Kidney (tissue), 13 donors: ENCODE measurements at regions not wholly inside any gene's neighbourhood (a gene's known extent, or its start where the extent isn't known, plus 50 kb on each side); places are given as distances from the start of the nearest gene placed in this dataset.
A peak's percentile ranks its signal among the peaks of the same experiment; 100 is the strongest.

ENCODE experiments used
- DNase-seq, 5 donors: peaks; one replicate each; pipeline ENCODE4 v3.0.0-alpha.2; 2013 to 2020
- FAIRE-seq: peaks from 2 replicates; lab custom pipeline; 2012; peaks lifted over from hg19 to GRCh38; lab: Jason Lieb, UNC
- H3K27ac ChIP-seq, 2 donors: one replicate each; pipeline ENCODE4 v1.7.0; 2013; ENCODE audit warnings: low read depth in 2 of 2, low read length in 2 of 2, inconsistent platforms in 1 of 2
- H3K27me3 ChIP-seq: one replicate; pipeline ENCODE4 v1.7.1; 2013; ENCODE audit warnings: low read length, inconsistent platforms; ENCODE audit not compliant: control insufficient read depth, insufficient read depth
- H3K36me3 ChIP-seq, 3 donors: one replicate each; pipeline versions ENCODE4 v1.7.0 to v1.7.1; 2013; ENCODE audit warnings: low read length in 3 of 3, control low read depth in 1 of 3, inconsistent platforms in 1 of 3; ENCODE audit not compliant: insufficient read depth in 3 of 3, control insufficient read depth in 2 of 3
- H3K4me1 ChIP-seq, 3 donors: one replicate each; pipeline versions ENCODE4 v1.7.0 to v1.7.1; 2013; ENCODE audit warnings: low read length in 3 of 3, inconsistent platforms in 1 of 3, low read depth in 1 of 3; ENCODE audit not compliant: control insufficient read depth in 2 of 3, insufficient read depth in 2 of 3
- H3K4me3 ChIP-seq, 3 donors: one replicate each; pipeline versions ENCODE4 v1.7.0 to v1.8.1; 2013; ENCODE audit warnings: low read length in 3 of 3, control low read depth in 1 of 3, inconsistent platforms in 1 of 3
- H3K9ac ChIP-seq, 3 donors: one replicate each; pipeline versions ENCODE4 v1.7.0 to v1.7.1; 2013; ENCODE audit warnings: low read length in 3 of 3, control low read depth in 1 of 3, inconsistent platforms in 1 of 3
- H3K9me3 ChIP-seq, 3 donors: one replicate each; pipeline versions ENCODE4 v1.7.0 to v1.7.1; 2013; ENCODE audit warnings: low read length in 3 of 3, control low read depth in 1 of 3, inconsistent platforms in 1 of 3; ENCODE audit not compliant: control insufficient read depth in 2 of 3, insufficient read depth in 1 of 3
- intact Hi-C: fragments of 100-400 bp; cut with DNase I; formaldehyde crosslinking; loops from one replicate; pipeline ENCODE4 v1.11.1; 2022
- TF ChIP-seq, protein P1 (sequence below): IDR thresholded peaks from 3 replicates; pipeline ENCODE4 v1.5.1; 2012; ENCODE audit warnings: mild to moderate bottlenecking, moderate library complexity, borderline replicate concordance; ENCODE audit not compliant: insufficient read depth; ENCODE audit errors: extremely low read depth
- donor health status: control.
- donor health status: control.
- donor health status: control.
- donor health status: control.
- donor health status: control.
- donor health status: DM: yes; HTN: yes; CAD: no.
- donor health status: Normal renal cell carcinoma (clear cell type).

DNA sequence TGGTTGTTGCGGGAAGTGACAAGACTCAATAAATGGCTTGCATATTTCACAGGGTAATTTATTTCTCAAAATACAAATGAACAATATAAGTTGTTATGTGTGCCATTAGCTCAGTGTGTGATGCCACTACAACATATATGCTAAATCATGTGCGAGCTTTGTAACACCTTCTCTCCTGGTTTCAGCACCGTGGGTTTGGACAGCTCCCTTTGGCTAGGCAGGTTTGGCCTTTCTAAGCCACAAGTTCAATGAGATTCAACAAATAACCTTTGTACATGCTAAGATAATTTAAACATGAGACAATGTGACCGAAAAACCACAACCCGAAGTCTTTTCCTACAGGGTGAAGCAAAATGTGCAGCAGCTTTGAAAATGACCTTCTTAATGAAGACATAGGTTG is 563.9 kb downstream of the TMEM114 start:
- H3K36me3 ChIP-seq = no peaks in the 10 kb centered on the region
- no peak overlapping the region for H3K27ac ChIP-seq
- peaks cover 0 to 2% (median 0%) of the 10 kb centered on the region in 3 donors for H3K9me3 ChIP-seq
- no peak overlapping the region for H3K4me3 ChIP-seq
- FAIRE-seq (no peak), DNase-seq (peak in 4 of 5 donors; percentile 38 to 72 (median 64))
- H3K9ac ChIP-seq = no peak overlapping the region
- H3K27me3 ChIP-seq = no peaks in the 10 kb centered on the region
- no peaks in the 10 kb centered on the region for H3K4me1 ChIP-seq
- TF ChIP-seq, protein P1, sequence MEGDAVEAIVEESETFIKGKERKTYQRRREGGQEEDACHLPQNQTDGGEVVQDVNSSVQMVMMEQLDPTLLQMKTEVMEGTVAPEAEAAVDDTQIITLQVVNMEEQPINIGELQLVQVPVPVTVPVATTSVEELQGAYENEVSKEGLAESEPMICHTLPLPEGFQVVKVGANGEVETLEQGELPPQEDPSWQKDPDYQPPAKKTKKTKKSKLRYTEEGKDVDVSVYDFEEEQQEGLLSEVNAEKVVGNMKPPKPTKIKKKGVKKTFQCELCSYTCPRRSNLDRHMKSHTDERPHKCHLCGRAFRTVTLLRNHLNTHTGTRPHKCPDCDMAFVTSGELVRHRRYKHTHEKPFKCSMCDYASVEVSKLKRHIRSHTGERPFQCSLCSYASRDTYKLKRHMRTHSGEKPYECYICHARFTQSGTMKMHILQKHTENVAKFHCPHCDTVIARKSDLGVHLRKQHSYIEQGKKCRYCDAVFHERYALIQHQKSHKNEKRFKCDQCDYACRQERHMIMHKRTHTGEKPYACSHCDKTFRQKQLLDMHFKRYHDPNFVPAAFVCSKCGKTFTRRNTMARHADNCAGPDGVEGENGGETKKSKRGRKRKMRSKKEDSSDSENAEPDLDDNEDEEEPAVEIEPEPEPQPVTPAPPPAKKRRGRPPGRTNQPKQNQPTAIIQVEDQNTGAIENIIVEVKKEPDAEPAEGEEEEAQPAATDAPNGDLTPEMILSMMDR = no peak
- intact Hi-C loops = no loop called here

DNA sequence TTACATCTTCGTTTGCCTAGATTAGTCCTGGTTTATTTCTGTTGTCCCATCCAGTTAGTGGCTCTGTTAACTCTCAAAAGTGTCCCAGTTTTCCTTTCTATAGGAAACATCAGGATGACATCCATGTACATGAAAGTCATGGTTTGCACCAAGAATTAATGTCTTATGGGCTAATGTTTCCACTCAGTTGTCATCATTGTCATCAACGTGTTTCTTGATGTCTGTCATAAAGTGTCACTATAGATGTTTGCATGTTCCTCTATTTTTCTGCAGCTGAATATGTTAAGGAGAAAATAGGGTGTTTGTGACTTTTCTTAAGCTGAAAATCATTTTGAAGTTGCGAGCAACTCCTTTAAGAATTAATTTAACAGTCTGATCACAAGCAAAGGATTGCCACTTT is 567.0 kb downstream of the TMEM114 start:
- H3K9ac ChIP-seq = no peak overlapping the region
- no peaks in the 10 kb centered on the region for H3K36me3 ChIP-seq
- H3K4me3 ChIP-seq = no peak overlapping the region
- H3K27me3 ChIP-seq = no peaks in the 10 kb centered on the region
- H3K27ac ChIP-seq = no peak overlapping the region
- no peaks in the 10 kb centered on the region for H3K4me1 ChIP-seq
- FAIRE-seq (no peak), DNase-seq (no peak)
- no peaks in the 10 kb centered on the region for H3K9me3 ChIP-seq
- intact Hi-C loops = no loop called here
- TF ChIP-seq, protein P1 = no peak

DNA sequence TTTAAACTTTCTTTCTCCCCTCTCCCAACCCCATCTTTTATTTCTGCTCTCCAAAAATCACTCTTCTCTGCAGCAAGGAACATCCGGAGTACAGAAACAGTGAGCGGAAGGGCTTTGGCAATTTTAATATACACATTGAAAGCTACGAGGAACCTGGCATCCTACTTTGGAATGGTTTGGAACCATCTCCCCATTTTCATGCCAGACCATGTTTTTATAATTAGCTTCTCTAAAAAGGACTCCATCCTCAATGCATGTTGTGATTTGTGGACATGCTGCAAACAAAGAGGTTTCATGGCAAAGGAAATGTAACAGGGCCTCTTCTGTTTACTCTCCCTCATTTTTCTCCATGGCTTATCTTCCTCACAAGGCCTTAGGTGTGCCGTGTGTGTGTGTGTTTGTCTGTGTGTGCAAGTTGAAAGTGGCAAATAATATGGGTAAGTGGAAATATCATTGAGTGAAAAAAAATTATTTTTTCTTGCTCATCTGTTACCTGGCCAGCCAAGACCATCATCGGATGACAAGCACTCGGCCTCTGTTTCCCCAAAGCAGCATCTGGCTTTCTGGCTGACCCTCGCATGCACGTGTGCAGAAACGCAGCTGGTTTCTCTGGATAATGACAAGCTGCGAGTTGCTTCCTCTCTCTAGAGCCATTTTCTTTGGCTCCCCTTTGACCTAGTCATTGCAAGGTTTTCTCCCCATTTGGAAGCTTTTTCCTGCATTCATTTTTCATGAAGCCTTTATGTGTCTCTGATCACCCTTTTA is 585.0 kb downstream of the TMEM114 start:
- DNase-seq (no peak), FAIRE-seq (no peak)
- Histone ChIP-seq H3K4me3 (no peak overlapping the region), H3K9ac (no peak overlapping the region), H3K9me3 (peaks cover 0 to 2% (median 0%) of the 10 kb centered on the region in 3 donors), H3K4me1 (no peaks in the 10 kb centered on the region), H3K36me3 (no peaks in the 10 kb centered on the region), H3K27me3 (no peaks in the 10 kb centered on the region), H3K27ac (no peak overlapping the region)
- TF ChIP-seq, protein P1 = no peak
- intact Hi-C loops = no loop called here
